IMR-90 (cell line): ENCODE measurements at regions not wholly inside any gene's neighbourhood (a gene's known extent, or its start where the extent isn't known, plus 50 kb on each side); places are given as distances from the start of the nearest gene placed in this dataset.

ENCODE experiments used
- ATAC-seq: fragments of 200-7000 bp; cut with Tn5 transposase; 2 replicates; pipeline ENCODE4 v1.9.1; 2020; ENCODE audit warnings: low read depth, mild to moderate bottlenecking, moderate library complexity
- BruUV-seq: library from RNA; stranded (reverse); fragments of 400-500 nt; replicated peaks from 2 replicates; lab custom pipeline; 2021; lab: Mats Ljungman, UMichigan
- CTCF ChIA-PET: fragments of 300-600 bp; formaldehyde crosslinking; extraction: SDS; loops from one replicate; lab custom pipeline; 2021; ENCODE audit warnings: antibody characterized with exemption; lab: Yijun Ruan, JAX
- POLR2A ChIA-PET: fragments of 300-600 bp; sonication (Branson Sonifier 250); formaldehyde crosslinking; loops from one replicate; lab custom pipeline; 2022; ENCODE audit warnings: antibody characterized with exemption; ENCODE audit not compliant: unreplicated experiment; lab: Charles Lee
- DNase-seq: peaks from one replicate; pipeline ENCODE4 v3.0.0; 2013
- H2AFZ ChIP-seq: replicated peaks from 2 replicates; pipeline ENCODE3; 2013; ENCODE audit warnings: low read length, mild to moderate bottlenecking; ENCODE audit not compliant: poor library complexity
- H2AK5ac ChIP-seq: 2 replicates; pipeline ENCODE4 v1.6.1; 2013; ENCODE audit warnings: low read depth, low read length, inconsistent platforms
- H2AK9ac ChIP-seq: replicated peaks from 2 replicates; pipeline ENCODE3; 2013; ENCODE audit warnings: mild to moderate bottlenecking, low read depth, low read length, moderate library complexity; ENCODE audit not compliant: poor library complexity
- H2BK120ac ChIP-seq: 2 replicates; pipeline ENCODE4 v1.6.1; 2013; ENCODE audit warnings: low read depth, low read length, inconsistent platforms
- H2BK15ac ChIP-seq: 3 replicates; pipeline ENCODE4 v1.6.1; 2013; ENCODE audit warnings: low read depth, low read length, inconsistent platforms
- H2BK20ac ChIP-seq: 2 replicates; pipeline ENCODE4 v1.6.1; 2013; ENCODE audit warnings: low read depth, mild to moderate bottlenecking, inconsistent platforms, low read length, moderate library complexity
- H2BK5ac ChIP-seq: 2 replicates; pipeline ENCODE4 v1.6.1; 2013; ENCODE audit warnings: mild to moderate bottlenecking, low read depth, low read length, inconsistent platforms; ENCODE audit not compliant: poor library complexity, severe bottlenecking
- H3K14ac ChIP-seq: replicated peaks from 2 replicates; pipeline ENCODE4 v1.6.1; 2013; ENCODE audit warnings: low read depth, low read length, inconsistent platforms
- H3K18ac ChIP-seq: 2 replicates; pipeline ENCODE4 v1.6.1; 2013; ENCODE audit warnings: low read depth, low read length, control low read depth
- H3K23ac ChIP-seq: 2 replicates; pipeline ENCODE4 v1.6.1; 2013; ENCODE audit warnings: low read depth, low read length, inconsistent platforms
- H3K27ac ChIP-seq: 2 replicates; pipeline ENCODE4 v1.5.1; 2013; ENCODE audit warnings: mild to moderate bottlenecking, control low read depth, low read length; ENCODE audit not compliant: insufficient read depth
- H3K27me3 ChIP-seq: 2 replicates; pipeline ENCODE4 v1.6.1; 2013; ENCODE audit warnings: low read length; ENCODE audit not compliant: control insufficient read depth, insufficient read depth
- H3K36me3 ChIP-seq: 2 replicates; pipeline ENCODE4 v1.6.1; 2013; ENCODE audit warnings: low read length, mixed read lengths; ENCODE audit not compliant: control insufficient read depth, insufficient read depth
- H3K4ac ChIP-seq: 2 replicates; pipeline ENCODE4 v1.6.1; 2013; ENCODE audit warnings: low read depth, low read length, inconsistent platforms
- H3K4me1 ChIP-seq: 2 replicates; pipeline ENCODE4 v1.6.1; 2013; ENCODE audit warnings: low read length, mixed read lengths; ENCODE audit not compliant: control insufficient read depth, insufficient read depth
- H3K4me2 ChIP-seq: 2 replicates; pipeline ENCODE4 v1.6.1; 2013; ENCODE audit warnings: low read depth, mild to moderate bottlenecking, control low read depth, low read length, moderate library complexity
- H3K4me3 ChIP-seq: 2 replicates; pipeline ENCODE4 v1.5.1; 2013; ENCODE audit warnings: low read depth, mild to moderate bottlenecking, control low read depth, low read length, moderate library complexity; ENCODE audit not compliant: insufficient read depth
- H3K56ac ChIP-seq: 2 replicates; pipeline ENCODE4 v1.6.1; 2013; ENCODE audit warnings: low read length, inconsistent platforms; ENCODE audit not compliant: insufficient read depth; ENCODE audit errors: extremely low read depth
- H3K79me1 ChIP-seq, 2 experiments: 2 replicates each; pipeline ENCODE4 v1.6.1; 2013; ENCODE audit warnings: low read length in 2 of 2, inconsistent platforms in 1 of 2, low read depth in 1 of 2
- H3K9ac ChIP-seq: 2 replicates; pipeline ENCODE4 v1.6.1; 2013; ENCODE audit warnings: low read depth, low read length, control low read depth
- H3K9me1 ChIP-seq: 2 replicates; pipeline ENCODE4 v1.6.1; 2013; ENCODE audit warnings: low read length, inconsistent platforms; ENCODE audit not compliant: insufficient read depth
- H3K9me3 ChIP-seq: 2 replicates; pipeline ENCODE4 v1.6.1; 2013; ENCODE audit warnings: low read length; ENCODE audit not compliant: control insufficient read depth, insufficient read depth
- H4K20me1 ChIP-seq: 2 replicates; pipeline ENCODE4 v1.6.1; 2013; ENCODE audit warnings: low read length, inconsistent platforms; ENCODE audit not compliant: insufficient read depth
- H4K5ac ChIP-seq: 2 replicates; pipeline ENCODE4 v1.6.1; 2013; ENCODE audit warnings: mild to moderate bottlenecking, low read depth, low read length, control low read depth
- H4K8ac ChIP-seq, 2 experiments: 2 replicates each; pipeline ENCODE4 v1.6.1; 2013; ENCODE audit warnings: low read depth in 2 of 2, low read length in 2 of 2, control low read depth in 1 of 2, inconsistent platforms in 1 of 2
- H4K91ac ChIP-seq: 2 replicates; pipeline ENCODE4 v1.6.1; 2013; ENCODE audit warnings: low read depth, low read length, inconsistent platforms; ENCODE audit not compliant: insufficient read depth
- CHD1 ChIP-seq: IDR thresholded peaks from 2 replicates; pipeline ENCODE4 v1.6.1; 2012; ENCODE audit warnings: low read depth, low read length, improper control_type of control experiment
- FOS ChIP-seq: fragments of 150-350 bp; IDR thresholded peaks from 2 replicates; pipeline ENCODE4 v1.6.1; 2016; ENCODE audit warnings: low read depth, low read length
- MAFK ChIP-seq: IDR thresholded peaks from 2 replicates; pipeline ENCODE4 v1.6.1; 2012; ENCODE audit warnings: low read depth, low read length, improper control_type of control experiment
- MAZ ChIP-seq: IDR thresholded peaks from 2 replicates; pipeline ENCODE4 v1.6.1; 2012; ENCODE audit warnings: low read depth, mild to moderate bottlenecking, low read length, improper control_type of control experiment, moderate library complexity, borderline replicate concordance
- NFE2L2 ChIP-seq: fragments of 150-350 bp; IDR thresholded peaks from 2 replicates; pipeline ENCODE4 v1.6.1; 2016; ENCODE audit warnings: low read depth, mild to moderate bottlenecking, low read length
- RCOR1 ChIP-seq: IDR thresholded peaks from 2 replicates; pipeline ENCODE4 v1.6.1; 2012; ENCODE audit warnings: mild to moderate bottlenecking, low read length, improper control_type of control experiment; ENCODE audit not compliant: insufficient replicate concordance
- RFX5 ChIP-seq: IDR thresholded peaks from 2 replicates; pipeline ENCODE4 v1.8.0; 2012; ENCODE audit warnings: low read depth, mild to moderate bottlenecking, low read length, moderate library complexity
- SMC3 ChIP-seq: fragments of 150-350 bp; IDR thresholded peaks from 2 replicates; pipeline ENCODE4 v1.6.1; 2016; ENCODE audit warnings: low read depth, mild to moderate bottlenecking, antibody characterized with exemption, low read length, moderate library complexity
- WGBS, 2 experiments: methylation state at CpG; one replicate each; pipeline versions ENCODE4 v1.1.5 to v1.1.7; 2013; ENCODE audit warnings: missing lambda C conversion rate in 2 of 2; ENCODE audit not compliant: insufficient read length in 1 of 2; ENCODE audit errors: extremely low coverage in 2 of 2; 5-methylcytosine and 5-hydroxymethylcytosine counted together
- dilution Hi-C: fragments of 300-500 bp; cut with HindIII; formaldehyde crosslinking; loops from one replicate; pipeline ENCODE4 v1.14.3; 2018; ENCODE audit warnings: low sequenced_read_pairs; ENCODE audit not compliant: unreplicated experiment
- in situ Hi-C: fragments of 300-500 bp; cut with MboI; formaldehyde crosslinking; loops from 3 replicates; pipeline ENCODE4 v1.14.3; 2019; ENCODE audit warnings: low sequenced_read_pairs, inconsistent platforms, mixed read lengths
- intact Hi-C: fragments of 100-400 bp; cut with micrococcal nuclease; formaldehyde crosslinking; loops from 2 replicates; pipeline ENCODE4 v1.10.0; 2022
- TF ChIP-seq, protein P1 (sequence below): fragments of 150-350 bp; IDR thresholded peaks from 2 replicates; pipeline ENCODE4 v1.6.1; 2016; ENCODE audit warnings: low read depth, mild to moderate bottlenecking, low read length, moderate library complexity, borderline replicate concordance
- TF ChIP-seq, protein P2 (sequence below): fragments of 150-350 bp; IDR thresholded peaks from 2 replicates; pipeline ENCODE4 v1.6.1; 2017; ENCODE audit warnings: mild to moderate bottlenecking, antibody characterized with exemption, low read length, low read depth
- TF ChIP-seq, protein P3 (sequence below): conservative IDR thresholded peaks from 2 replicates; pipeline ENCODE4 v1.5.1; 2012; ENCODE audit warnings: mild to moderate bottlenecking, low read depth, low read length, improper control_type of control experiment

DNA sequence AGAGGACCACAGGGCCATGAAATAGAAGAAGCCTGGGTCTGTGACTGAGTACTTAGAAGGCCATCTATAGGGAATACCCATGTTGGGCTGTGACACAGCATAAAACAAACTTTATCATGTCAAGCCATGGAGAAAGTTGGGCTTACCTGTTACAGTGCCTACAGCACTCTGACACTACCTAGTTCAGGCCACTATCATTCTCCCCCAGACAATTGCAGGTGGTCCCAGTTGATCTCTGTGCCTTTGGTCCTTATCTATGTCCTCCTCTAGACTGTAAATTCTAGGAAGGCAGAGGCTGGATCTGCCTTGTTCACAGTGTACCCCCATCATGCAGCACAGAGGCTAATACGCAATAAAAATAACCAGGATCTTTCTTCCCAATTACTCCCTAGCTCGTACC, 69.1 kb downstream of the GCC1 start:
- no peak overlapping the region for H3K9ac ChIP-seq
- no peak overlapping the region for H3K4me2 ChIP-seq
- H2AK5ac ChIP-seq = no peak overlapping the region
- no peak overlapping the region for H3K14ac ChIP-seq
- no peak overlapping the region for H3K18ac ChIP-seq
- no peak overlapping the region for H4K5ac ChIP-seq
- no peak overlapping the region for H3K27ac ChIP-seq
- WGBS, 2 experiments = 27% methylated on average over 1 of the region's 2 CpGs; no CpG with 5 or more reads in 1 of the 2 experiments
- no peak overlapping the region for H3K4me3 ChIP-seq
- no peak overlapping the region for H2BK5ac ChIP-seq
- H3K27me3 ChIP-seq = no peaks in the 10 kb centered on the region
- in situ Hi-C loops (loop anchor here (25.0 kb wide), 1 partner anchor 704 kb away; no protein-coding TSS in a partner anchor), intact Hi-C loops (no loop called here), dilution Hi-C loops (no loop called here)
- no peak overlapping the region for H3K4ac ChIP-seq
- no TSS peak for BruUV-seq
- H3K4me1 ChIP-seq = no peaks in the 10 kb centered on the region
- H3K56ac ChIP-seq = no peak overlapping the region
- ChIA-PET POLR2A (no interaction called here), CTCF (no interaction called here)
- H4K91ac ChIP-seq = no peak overlapping the region
- no peak overlapping the region for H2BK20ac ChIP-seq
- H3K9me3 ChIP-seq = no peaks in the 10 kb centered on the region
- H2AFZ ChIP-seq = no peak overlapping the region
- no peaks in the 10 kb centered on the region for H3K79me1 ChIP-seq
- H2BK15ac ChIP-seq = no peak overlapping the region
- no peaks in the 10 kb centered on the region for H4K20me1 ChIP-seq
- no peak for TF ChIP-seq RFX5
- no peak for TF ChIP-seq RCOR1
- TF ChIP-seq, protein P1, sequence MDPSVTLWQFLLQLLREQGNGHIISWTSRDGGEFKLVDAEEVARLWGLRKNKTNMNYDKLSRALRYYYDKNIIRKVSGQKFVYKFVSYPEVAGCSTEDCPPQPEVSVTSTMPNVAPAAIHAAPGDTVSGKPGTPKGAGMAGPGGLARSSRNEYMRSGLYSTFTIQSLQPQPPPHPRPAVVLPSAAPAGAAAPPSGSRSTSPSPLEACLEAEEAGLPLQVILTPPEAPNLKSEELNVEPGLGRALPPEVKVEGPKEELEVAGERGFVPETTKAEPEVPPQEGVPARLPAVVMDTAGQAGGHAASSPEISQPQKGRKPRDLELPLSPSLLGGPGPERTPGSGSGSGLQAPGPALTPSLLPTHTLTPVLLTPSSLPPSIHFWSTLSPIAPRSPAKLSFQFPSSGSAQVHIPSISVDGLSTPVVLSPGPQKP = no peak
- TF ChIP-seq, protein P2, sequence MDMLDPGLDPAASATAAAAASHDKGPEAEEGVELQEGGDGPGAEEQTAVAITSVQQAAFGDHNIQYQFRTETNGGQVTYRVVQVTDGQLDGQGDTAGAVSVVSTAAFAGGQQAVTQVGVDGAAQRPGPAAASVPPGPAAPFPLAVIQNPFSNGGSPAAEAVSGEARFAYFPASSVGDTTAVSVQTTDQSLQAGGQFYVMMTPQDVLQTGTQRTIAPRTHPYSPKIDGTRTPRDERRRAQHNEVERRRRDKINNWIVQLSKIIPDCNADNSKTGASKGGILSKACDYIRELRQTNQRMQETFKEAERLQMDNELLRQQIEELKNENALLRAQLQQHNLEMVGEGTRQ = no peak
- TF ChIP-seq NFE2L2 = no peak
- TF ChIP-seq CHD1 = no peak
- TF ChIP-seq, protein P3, sequence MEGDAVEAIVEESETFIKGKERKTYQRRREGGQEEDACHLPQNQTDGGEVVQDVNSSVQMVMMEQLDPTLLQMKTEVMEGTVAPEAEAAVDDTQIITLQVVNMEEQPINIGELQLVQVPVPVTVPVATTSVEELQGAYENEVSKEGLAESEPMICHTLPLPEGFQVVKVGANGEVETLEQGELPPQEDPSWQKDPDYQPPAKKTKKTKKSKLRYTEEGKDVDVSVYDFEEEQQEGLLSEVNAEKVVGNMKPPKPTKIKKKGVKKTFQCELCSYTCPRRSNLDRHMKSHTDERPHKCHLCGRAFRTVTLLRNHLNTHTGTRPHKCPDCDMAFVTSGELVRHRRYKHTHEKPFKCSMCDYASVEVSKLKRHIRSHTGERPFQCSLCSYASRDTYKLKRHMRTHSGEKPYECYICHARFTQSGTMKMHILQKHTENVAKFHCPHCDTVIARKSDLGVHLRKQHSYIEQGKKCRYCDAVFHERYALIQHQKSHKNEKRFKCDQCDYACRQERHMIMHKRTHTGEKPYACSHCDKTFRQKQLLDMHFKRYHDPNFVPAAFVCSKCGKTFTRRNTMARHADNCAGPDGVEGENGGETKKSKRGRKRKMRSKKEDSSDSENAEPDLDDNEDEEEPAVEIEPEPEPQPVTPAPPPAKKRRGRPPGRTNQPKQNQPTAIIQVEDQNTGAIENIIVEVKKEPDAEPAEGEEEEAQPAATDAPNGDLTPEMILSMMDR = no peak
- no peak for TF ChIP-seq MAZ
- TF ChIP-seq SMC3 = no peak
- no peak for TF ChIP-seq FOS
- TF ChIP-seq MAFK = no peak
- no peak overlapping the region for H3K23ac ChIP-seq
- H3K9me1 ChIP-seq = no peaks in the 10 kb centered on the region
- DNase-seq = no peak
- no peak overlapping the region for H4K8ac ChIP-seq
- no peak for ATAC-seq
- H2BK120ac ChIP-seq = no peak overlapping the region
- no peak overlapping the region for H2AK9ac ChIP-seq
- no peaks in the 10 kb centered on the region for H3K36me3 ChIP-seq
